ENCODE measurements at regions not wholly inside any gene's neighbourhood (a gene's known extent, or its start where the extent isn't known, plus 50 kb on each side); places are given as distances from the start of the nearest gene placed in this dataset.
"Not testable (repeated sequence)": the region's sequence is repeated elsewhere in the genome, so short reads cannot be mapped to it uniquely, and the experiment has no call there.

GRCh38 chr18:59038295-59039039, 101.2 kb upstream of the SEC11C start:
- no peaks in the 10 kb centered on the region for H3K9me3 Mint-ChIP-seq
- H3K27me3 Mint-ChIP-seq (ENCODE audit: low read depth in 3 of 3): peaks cover 2 to 11% (median 7%) of the 10 kb centered on the region in 3 donors
- H3K36me3 Mint-ChIP-seq: no peaks in the 10 kb centered on the region
- no peak overlapping the region for H3K4me3 Mint-ChIP-seq
- H3K4me1 Mint-ChIP-seq: no peaks in the 10 kb centered on the region
- H3K27ac Mint-ChIP-seq: no peak overlapping the region
- DNase-seq: no peak

GRCh38 chr18:59039040-59039320, 100.7 kb upstream of the SEC11C start:
- not testable (repeated sequence) for H3K4me3 Mint-ChIP-seq, H3K27ac Mint-ChIP-seq, H3K36me3 Mint-ChIP-seq, H3K4me1 Mint-ChIP-seq, DNase-seq, H3K9me3 Mint-ChIP-seq
- peaks cover 4 to 11% (median 7%) of the 10 kb centered on the region in 3 donors for H3K27me3 Mint-ChIP-seq (ENCODE audit: low read depth in 3 of 3)

- no peak for DNase-seq
- H3K9me3 Mint-ChIP-seq: no peaks in the 10 kb centered on the region
- no peak overlapping the region for H3K4me3 Mint-ChIP-seq
- H3K27ac Mint-ChIP-seq: no peak overlapping the region
- no peaks in the 10 kb centered on the region for H3K4me1 Mint-ChIP-seq
- H3K27me3 Mint-ChIP-seq (ENCODE audit: low read depth in 3 of 3): peaks cover 5 to 11% (median 7%) of the 10 kb centered on the region in 3 donors
- no peaks in the 10 kb centered on the region for H3K36me3 Mint-ChIP-seq
Measured at GRCh38 chr18:59039449-59039848, 100.2 kb upstream of the SEC11C start.

- H3K9me3 Mint-ChIP-seq: no peaks in the 10 kb centered on the region
- no peaks in the 10 kb centered on the region for H3K4me1 Mint-ChIP-seq
- DNase-seq: no peak
- H3K27ac Mint-ChIP-seq: no peak overlapping the region
- peaks cover 5 to 11% (median 7%) of the 10 kb centered on the region in 3 donors for H3K27me3 Mint-ChIP-seq (ENCODE audit: low read depth in 3 of 3)
- no peak overlapping the region for H3K4me3 Mint-ChIP-seq
- no peaks in the 10 kb centered on the region for H3K36me3 Mint-ChIP-seq
Measured at GRCh38 chr18:59040770-59041148, 98.9 kb upstream of the SEC11C start.

GRCh38 chr18:59041296-59041695, 98.4 kb upstream of the SEC11C start:
- no peaks in the 10 kb centered on the region for H3K36me3 Mint-ChIP-seq
- H3K27ac Mint-ChIP-seq: no peak overlapping the region
- H3K4me3 Mint-ChIP-seq: no peak overlapping the region
- H3K4me1 Mint-ChIP-seq: no peaks in the 10 kb centered on the region
- no peak for DNase-seq
- peaks cover 4 to 10% (median 5%) of the 10 kb centered on the region in 3 donors for H3K27me3 Mint-ChIP-seq (ENCODE audit: low read depth in 3 of 3)
- no peaks in the 10 kb centered on the region for H3K9me3 Mint-ChIP-seq

- H3K36me3 Mint-ChIP-seq: no peaks in the 10 kb centered on the region
- no peak overlapping the region for H3K27ac Mint-ChIP-seq
- no peak overlapping the region for H3K4me3 Mint-ChIP-seq
- DNase-seq: no peak
- no peaks in the 10 kb centered on the region for H3K4me1 Mint-ChIP-seq
- peaks cover under 1 to 10% (median 5%) of the 10 kb centered on the region in 3 donors for H3K27me3 Mint-ChIP-seq (ENCODE audit: low read depth in 3 of 3)
- H3K9me3 Mint-ChIP-seq: no peaks in the 10 kb centered on the region
Measured at GRCh38 chr18:59041819-59042815, 97.6 kb upstream of the SEC11C start.

GRCh38 chr18:59044855-59045254, 94.8 kb upstream of the SEC11C start:
- no peak overlapping the region for H3K4me3 Mint-ChIP-seq
- no peaks in the 10 kb centered on the region for H3K9me3 Mint-ChIP-seq
- no peak overlapping the region for H3K27ac Mint-ChIP-seq
- no peak for DNase-seq
- H3K4me1 Mint-ChIP-seq: no peaks in the 10 kb centered on the region
- peaks cover 2 to 5% (median 4%) of the 10 kb centered on the region in 3 donors for H3K27me3 Mint-ChIP-seq (ENCODE audit: low read depth in 3 of 3)
- no peaks in the 10 kb centered on the region for H3K36me3 Mint-ChIP-seq

GRCh38 chr18:59047321-59048047, 92.2 kb upstream of the SEC11C start:
- no peaks in the 10 kb centered on the region for H3K4me1 Mint-ChIP-seq
- no peaks in the 10 kb centered on the region for H3K36me3 Mint-ChIP-seq
- H3K4me3 Mint-ChIP-seq: no peak overlapping the region
- DNase-seq: no peak
- H3K27ac Mint-ChIP-seq: no peak overlapping the region
- H3K9me3 Mint-ChIP-seq: no peaks in the 10 kb centered on the region
- peaks cover 3 to 6% (median 4%) of the 10 kb centered on the region in 3 donors for H3K27me3 Mint-ChIP-seq (ENCODE audit: low read depth in 3 of 3)

- Mint-ChIP-seq H3K27me3 (ENCODE audit: low read depth in 3 of 3) (peaks cover 3 to 6% (median 4%) of the 10 kb centered on the region in 3 donors), H3K4me3 (no peak overlapping the region), H3K36me3 (no peaks in the 10 kb centered on the region), H3K27ac (no peak overlapping the region), H3K4me1 (no peaks in the 10 kb centered on the region), H3K9me3 (no peaks in the 10 kb centered on the region)
- no peak for DNase-seq
Measured at GRCh38 chr18:59048048-59048363, 91.7 kb upstream of the SEC11C start.

- Mint-ChIP-seq H3K4me3 (no peak overlapping the region), H3K27me3 (ENCODE audit: low read depth in 3 of 3) (peaks cover 3 to 6% (median 4%) of the 10 kb centered on the region in 3 donors), H3K9me3 (no peaks in the 10 kb centered on the region), H3K27ac (no peak overlapping the region), H3K4me1 (no peaks in the 10 kb centered on the region), H3K36me3 (no peaks in the 10 kb centered on the region)
- DNase-seq: no peak
Measured at GRCh38 chr18:59048378-59048777, 91.3 kb upstream of the SEC11C start.

- no peak overlapping the region for H3K27ac Mint-ChIP-seq
Measured at GRCh38 chr18:59049721-59050660, 89.7 kb upstream of the SEC11C start.

GRCh38 chr18:59050661-59051057, 89.0 kb upstream of the SEC11C start:
- Mint-ChIP-seq H3K36me3 (no peaks in the 10 kb centered on the region), H3K27me3 (ENCODE audit: low read depth in 3 of 3) (peaks cover 0 to 6% (median 4%) of the 10 kb centered on the region in 3 donors), H3K4me1 (no peaks in the 10 kb centered on the region), H3K27ac (no peak overlapping the region), H3K4me3 (no peak overlapping the region), H3K9me3 (no peaks in the 10 kb centered on the region)
- no peak for DNase-seq

More at GRCh38 chr18:59049721-59050660, 89.7 kb upstream of the SEC11C start:
- DNase-seq: no peak
- H3K27me3 Mint-ChIP-seq (ENCODE audit: low read depth in 3 of 3): peaks cover 0 to 6% (median 4%) of the 10 kb centered on the region in 3 donors
- no peaks in the 10 kb centered on the region for H3K9me3 Mint-ChIP-seq
- H3K36me3 Mint-ChIP-seq: no peaks in the 10 kb centered on the region
- no peak overlapping the region for H3K4me3 Mint-ChIP-seq
- H3K4me1 Mint-ChIP-seq: no peaks in the 10 kb centered on the region

- Mint-ChIP-seq H3K27ac (no peak overlapping the region), H3K36me3 (no peaks in the 10 kb centered on the region), H3K27me3 (ENCODE audit: low read depth in 3 of 3) (peaks cover 0 to 6% (median 4%) of the 10 kb centered on the region in 3 donors), H3K4me3 (no peak overlapping the region), H3K4me1 (no peaks in the 10 kb centered on the region), H3K9me3 (no peaks in the 10 kb centered on the region)
- DNase-seq: no peak
Measured at GRCh38 chr18:59051470-59052165, 88.1 kb upstream of the SEC11C start.

All from immature natural killer cell (primary cell).